DOHH2 (cell line): ENCODE measurements at regions not wholly inside any gene's neighbourhood (a gene's known extent, or its start where the extent isn't known, plus 50 kb on each side); places are given as distances from the start of the nearest gene placed in this dataset.

Experiments used
- H3F3A ChIP-seq: fragments of 200-600 bp; sonication (generic), shearing (Covaris generic); 2 replicates; pipeline ENCODE4 v1.6.0; 2016; ENCODE audit warnings: antibody characterized with exemption, mild to moderate bottlenecking; ENCODE audit not compliant: control insufficient read depth, insufficient read depth
- H3K27ac ChIP-seq: fragments of 200-600 bp; sonication (generic); 2 replicates; pipeline ENCODE4 v1.5.1; 2014; ENCODE audit warnings: low read depth, mild to moderate bottlenecking, low read length, moderate library complexity
- H3K27me3 ChIP-seq: fragments of 200-600 bp; sonication (generic); 2 replicates; pipeline ENCODE4 v1.6.1; 2014; ENCODE audit warnings: mild to moderate bottlenecking, low read length, mixed read lengths; ENCODE audit not compliant: control insufficient read depth
- H3K36me3 ChIP-seq: fragments of 200-600 bp; sonication (generic); 2 replicates; pipeline ENCODE4 v1.6.1; 2014; ENCODE audit warnings: mild to moderate bottlenecking, low read length, moderate library complexity, mixed read lengths; ENCODE audit not compliant: control insufficient read depth
- H3K4me1 ChIP-seq: fragments of 200-600 bp; sonication (generic); 2 replicates; pipeline ENCODE4 v1.6.1; 2014; ENCODE audit warnings: mild to moderate bottlenecking, low read length, mixed read lengths; ENCODE audit not compliant: control insufficient read depth
- H3K4me2 ChIP-seq: fragments of 200-600 bp; sonication (generic); 2 replicates; pipeline ENCODE4 v1.6.0; 2014; ENCODE audit warnings: mild to moderate bottlenecking, low read length, moderate library complexity
- H3K4me3 ChIP-seq: fragments of 200-600 bp; sonication (generic); 2 replicates; pipeline ENCODE4 v1.5.1; 2014; ENCODE audit warnings: mild to moderate bottlenecking, low read length, mixed read lengths
- H3K79me2 ChIP-seq: fragments of 200-600 bp; sonication (generic); 2 replicates; pipeline ENCODE4 v1.6.1; 2014; ENCODE audit warnings: mild to moderate bottlenecking, low read length, mixed read lengths; ENCODE audit not compliant: control insufficient read depth
- H3K9me2 ChIP-seq: fragments of 200-600 bp; sonication (generic); replicated peaks from 2 replicates; pipeline ENCODE4 v1.6.1; 2014; ENCODE audit warnings: mild to moderate bottlenecking, low read length, mixed read lengths; ENCODE audit not compliant: control insufficient read depth
- H3K9me3 ChIP-seq: fragments of 200-600 bp; sonication (generic); 2 replicates; pipeline ENCODE4 v1.6.1; 2014; ENCODE audit warnings: antibody characterized with exemption, low read length, mixed read lengths; ENCODE audit not compliant: control insufficient read depth, insufficient read depth
- H4K20me1 ChIP-seq: fragments of 200-600 bp; sonication (generic); 2 replicates; pipeline ENCODE4 v1.6.0; 2014; ENCODE audit warnings: low read depth, mild to moderate bottlenecking, antibody characterized with exemption, low read length, moderate library complexity; ENCODE audit not compliant: control insufficient read depth, insufficient read depth
- EZH2phosphoT487 ChIP-seq: fragments of 200-600 bp; sonication (generic); IDR thresholded peaks from 2 replicates; pipeline ENCODE4 v1.6.1; 2017; ENCODE audit warnings: borderline replicate concordance, mild to moderate bottlenecking, antibody characterized with exemption, low read length, moderate library complexity, mixed read lengths
- TF ChIP-seq, protein P1 (sequence below): fragments of 200-600 bp; sonication (generic); IDR thresholded peaks from one replicate; pipeline ENCODE4 v1.5.1; 2014; ENCODE audit warnings: antibody characterized with exemption, mild to moderate bottlenecking, low read depth, low read length; ENCODE audit not compliant: poor library complexity, severe bottlenecking

DNA sequence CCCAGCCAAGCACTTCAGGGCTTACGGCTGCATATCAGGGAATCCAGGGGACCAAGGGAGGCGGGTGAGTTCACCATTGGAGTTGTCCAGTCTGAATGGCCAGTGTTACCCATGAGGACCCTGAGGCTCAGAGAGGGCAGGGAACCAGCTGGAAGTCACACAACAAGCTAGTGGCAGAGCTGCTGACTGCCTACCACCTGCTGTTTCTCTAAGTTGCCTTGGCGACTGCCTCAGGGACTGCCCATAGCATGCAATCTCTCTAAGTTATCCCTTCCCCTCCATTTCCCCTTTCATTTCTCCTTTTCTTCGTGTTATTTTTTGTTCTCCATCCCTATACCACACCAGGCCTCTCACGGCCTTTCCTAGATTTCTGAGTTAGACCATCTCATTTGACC, 71.8 kb upstream of the SIRPA start:
- H3K36me3 ChIP-seq, result no peaks in the 10 kb centered on the region
- H4K20me1 ChIP-seq, result no peaks in the 10 kb centered on the region
- peaks cover 15% of the 10 kb centered on the region for H3K27me3 ChIP-seq
- H3K79me2 ChIP-seq, result no peaks in the 10 kb centered on the region
- no peak overlapping the region for H3K4me2 ChIP-seq
- no peaks in the 10 kb centered on the region for H3K4me1 ChIP-seq
- no peak for TF ChIP-seq EZH2phosphoT487
- TF ChIP-seq, protein P1, sequence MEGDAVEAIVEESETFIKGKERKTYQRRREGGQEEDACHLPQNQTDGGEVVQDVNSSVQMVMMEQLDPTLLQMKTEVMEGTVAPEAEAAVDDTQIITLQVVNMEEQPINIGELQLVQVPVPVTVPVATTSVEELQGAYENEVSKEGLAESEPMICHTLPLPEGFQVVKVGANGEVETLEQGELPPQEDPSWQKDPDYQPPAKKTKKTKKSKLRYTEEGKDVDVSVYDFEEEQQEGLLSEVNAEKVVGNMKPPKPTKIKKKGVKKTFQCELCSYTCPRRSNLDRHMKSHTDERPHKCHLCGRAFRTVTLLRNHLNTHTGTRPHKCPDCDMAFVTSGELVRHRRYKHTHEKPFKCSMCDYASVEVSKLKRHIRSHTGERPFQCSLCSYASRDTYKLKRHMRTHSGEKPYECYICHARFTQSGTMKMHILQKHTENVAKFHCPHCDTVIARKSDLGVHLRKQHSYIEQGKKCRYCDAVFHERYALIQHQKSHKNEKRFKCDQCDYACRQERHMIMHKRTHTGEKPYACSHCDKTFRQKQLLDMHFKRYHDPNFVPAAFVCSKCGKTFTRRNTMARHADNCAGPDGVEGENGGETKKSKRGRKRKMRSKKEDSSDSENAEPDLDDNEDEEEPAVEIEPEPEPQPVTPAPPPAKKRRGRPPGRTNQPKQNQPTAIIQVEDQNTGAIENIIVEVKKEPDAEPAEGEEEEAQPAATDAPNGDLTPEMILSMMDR, result no peak
- H3K27ac ChIP-seq, result no peak overlapping the region
- no peak overlapping the region for H3K4me3 ChIP-seq
- no peaks in the 10 kb centered on the region for H3F3A ChIP-seq
- H3K9me2 ChIP-seq, result no peaks in the 10 kb centered on the region
- peaks cover 5% of the 10 kb centered on the region; the same call in 1 of the 2 replicates for H3K9me3 ChIP-seq

DNA sequence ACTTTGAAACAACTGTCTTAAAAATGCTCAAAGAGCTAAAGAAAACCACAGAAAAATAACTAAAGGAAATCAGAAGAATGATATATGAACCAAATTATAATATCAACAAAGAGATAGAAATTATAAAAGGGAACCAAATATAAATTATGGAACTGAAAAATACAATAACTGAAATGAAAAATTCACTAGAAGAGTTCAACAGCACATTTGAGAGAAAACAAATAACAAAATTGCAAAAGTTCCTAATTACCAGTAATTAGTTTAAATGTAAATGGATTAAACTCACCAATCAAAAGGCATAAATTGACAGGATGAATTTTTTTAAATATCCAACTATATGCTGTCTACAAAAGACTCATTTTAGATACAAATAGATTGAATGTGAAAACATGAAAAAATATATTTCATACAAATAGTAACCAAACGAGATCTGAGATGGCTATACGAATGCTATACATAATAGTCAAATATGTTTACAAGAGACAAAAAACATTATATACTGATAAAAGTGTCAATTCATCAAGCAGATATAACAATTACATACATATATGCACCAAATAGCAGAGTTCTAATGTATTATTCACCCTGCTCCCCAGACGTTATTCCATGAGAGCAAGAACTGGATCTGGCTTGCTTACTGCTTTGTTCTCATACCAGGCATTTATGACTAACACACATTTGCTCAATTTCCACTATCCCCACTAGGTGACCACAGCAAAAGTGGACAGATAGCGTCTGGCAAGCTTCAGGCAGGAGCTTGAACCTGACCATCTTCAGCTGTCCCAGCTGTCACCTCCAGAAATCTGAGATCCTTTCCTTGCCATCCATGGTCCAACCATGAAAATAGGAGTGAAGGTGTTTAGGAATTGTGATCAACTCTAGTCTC, 72.4 kb upstream of the SIRPA start:
- Histone ChIP-seq H3K9me3 (peaks cover 5% of the 10 kb centered on the region; the same call in 1 of the 2 replicates), H3K4me2 (no peak overlapping the region), H3K79me2 (no peaks in the 10 kb centered on the region), H3F3A (no peaks in the 10 kb centered on the region), H4K20me1 (no peaks in the 10 kb centered on the region), H3K27ac (no peak overlapping the region), H3K4me3 (no peak overlapping the region), H3K9me2 (no peaks in the 10 kb centered on the region), H3K4me1 (no peaks in the 10 kb centered on the region), H3K36me3 (no peaks in the 10 kb centered on the region), H3K27me3 (peaks cover 17% of the 10 kb centered on the region)
- TF ChIP-seq, protein P1, result no peak
- TF ChIP-seq EZH2phosphoT487, result no peak

DNA sequence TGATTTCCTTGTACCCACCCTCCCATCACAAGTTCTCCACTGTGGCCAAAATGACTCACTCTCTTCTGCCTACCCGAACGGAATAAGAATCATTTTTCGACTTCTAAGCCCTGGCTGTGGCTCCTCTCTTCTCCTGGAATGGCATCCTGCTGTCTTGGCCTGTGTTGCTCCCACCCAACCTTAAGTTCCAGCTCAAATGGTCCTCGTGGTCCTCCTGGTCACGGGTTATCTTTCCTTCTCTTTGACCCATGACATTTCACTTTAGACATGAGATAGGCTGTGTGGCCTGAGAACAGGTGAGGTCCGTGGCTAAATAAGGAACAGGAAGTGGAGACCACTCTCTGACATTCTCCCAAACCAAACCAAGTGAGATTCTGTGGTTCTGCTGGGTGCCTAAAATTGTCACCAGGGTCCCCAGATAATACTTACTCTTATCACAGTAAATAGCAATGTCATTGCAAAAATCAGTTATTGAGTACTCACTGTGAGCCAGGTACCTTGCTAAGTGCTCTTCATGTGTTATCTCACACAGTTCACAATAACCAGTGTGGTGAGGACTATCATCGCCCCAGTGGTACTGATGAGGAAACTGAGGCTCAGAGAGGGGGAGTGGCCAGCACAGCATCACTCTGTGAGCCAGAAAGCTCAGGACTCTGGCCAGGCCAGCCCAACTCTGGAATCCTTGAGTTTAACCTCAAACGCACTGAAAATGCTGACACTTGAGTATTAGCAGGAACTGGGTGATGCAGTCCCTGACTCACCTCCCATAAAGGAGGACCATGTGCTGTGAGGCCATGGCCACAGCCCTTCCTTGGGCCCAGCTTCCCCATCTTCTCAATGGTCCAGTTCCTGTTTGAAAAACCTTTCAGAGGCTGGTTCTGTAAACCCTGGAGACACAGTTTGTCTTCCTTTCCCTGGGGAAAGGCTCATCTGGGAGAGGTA, 74.8 kb upstream of the SIRPA start:
- no peaks in the 10 kb centered on the region for H3K36me3 ChIP-seq
- H3F3A ChIP-seq, result no peaks in the 10 kb centered on the region
- H3K9me3 ChIP-seq, result peaks cover 5% of the 10 kb centered on the region; the same call in 1 of the 2 replicates
- no peaks in the 10 kb centered on the region for H3K9me2 ChIP-seq
- H3K4me2 ChIP-seq, result no peak overlapping the region
- H3K79me2 ChIP-seq, result no peaks in the 10 kb centered on the region
- no peaks in the 10 kb centered on the region for H3K4me1 ChIP-seq
- no peak for TF ChIP-seq EZH2phosphoT487
- TF ChIP-seq, protein P1, result no peak
- peaks cover 29% of the 10 kb centered on the region for H3K27me3 ChIP-seq
- H4K20me1 ChIP-seq, result no peaks in the 10 kb centered on the region
- no peak overlapping the region for H3K27ac ChIP-seq
- H3K4me3 ChIP-seq, result no peak overlapping the region
